Sigmoid colon (tissue), 4 donors: ENCODE measurements at regions not wholly inside any gene's neighbourhood (a gene's known extent, or its start where the extent isn't known, plus 50 kb on each side); places are given as distances from the start of the nearest gene placed in this dataset.

Experiments used
- CTCF ChIP-seq, 4 experiments: fragments of 450-650 bp in 3 of 4; fragments of 200-600 bp in 1 of 4; IDR thresholded peaks; one replicate each; pipeline ENCODE4 v1.5.1; 2016 to 2019; ENCODE audit warnings: antibody characterized with exemption in 4 of 4, mild to moderate bottlenecking in 3 of 4, moderate library complexity in 2 of 4
- EP300 ChIP-seq, 4 donors: sonication (generic); formaldehyde crosslinking; IDR thresholded peaks; one replicate each; pipeline ENCODE4 v1.6.1; 2017; ENCODE audit warnings: antibody characterized with exemption in 4 of 4
- POLR2A ChIP-seq, 2 donors: fragments of 450-650 bp; IDR thresholded peaks; one replicate each; pipeline ENCODE4 v1.6.1; 2016; ENCODE audit warnings: antibody characterized with exemption in 2 of 2, mild to moderate bottlenecking in 2 of 2, moderate library complexity in 2 of 2
- POLR2AphosphoS5 ChIP-seq, 4 donors: sonication (generic); formaldehyde crosslinking; IDR thresholded peaks; one replicate each; pipeline ENCODE4 v1.6.1; 2017; ENCODE audit warnings: antibody characterized with exemption in 4 of 4

- no peak for TF ChIP-seq CTCF (IDR thresholded peaks at IDR 0.05)
- TF ChIP-seq EP300 (IDR thresholded peaks at IDR 0.05), result no peak
- TF ChIP-seq POLR2A (IDR thresholded peaks at IDR 0.05), result no peak
- no peak for TF ChIP-seq POLR2AphosphoS5 (IDR thresholded peaks at IDR 0.05)
Measured at GRCh38 chr3:147589016-147589415, 179.9 kb downstream of the ZIC1 start.
